IMR-90 (cell line): ENCODE measurements at regions not wholly inside any gene's neighbourhood (a gene's known extent, or its start where the extent isn't known, plus 50 kb on each side); places are given as distances from the start of the nearest gene placed in this dataset.

ENCODE experiments used
- BHLHE40 ChIP-seq: fragments of 150-350 bp; IDR thresholded peaks from 2 replicates; pipeline ENCODE4 v1.6.1; 2016; ENCODE audit warnings: mild to moderate bottlenecking, low read depth, low read length
- CEBPB ChIP-seq: IDR thresholded peaks from 2 replicates; pipeline ENCODE4 v1.6.1; 2012; ENCODE audit warnings: low read depth, low read length, improper control_type of control experiment
- CHD1 ChIP-seq: IDR thresholded peaks from 2 replicates; pipeline ENCODE4 v1.6.1; 2012; ENCODE audit warnings: low read depth, low read length, improper control_type of control experiment
- FOS ChIP-seq: fragments of 150-350 bp; IDR thresholded peaks from 2 replicates; pipeline ENCODE4 v1.6.1; 2016; ENCODE audit warnings: low read depth, low read length
- MAZ ChIP-seq: IDR thresholded peaks from 2 replicates; pipeline ENCODE4 v1.6.1; 2012; ENCODE audit warnings: low read depth, mild to moderate bottlenecking, low read length, improper control_type of control experiment, moderate library complexity, borderline replicate concordance
- MXI1 ChIP-seq: IDR thresholded peaks from 2 replicates; pipeline ENCODE4 v1.6.1; 2012; ENCODE audit warnings: low read depth, mild to moderate bottlenecking, low read length, moderate library complexity, borderline replicate concordance
- POLR2A ChIP-seq: IDR thresholded peaks from 2 replicates; pipeline ENCODE4 v1.6.1; 2012; ENCODE audit warnings: mild to moderate bottlenecking, low read depth, low read length
- RAD21 ChIP-seq: IDR thresholded peaks from 2 replicates; pipeline ENCODE4 v1.6.1; 2012; ENCODE audit warnings: low read length, improper control_type of control experiment
- TF ChIP-seq, protein P1 (sequence below): conservative IDR thresholded peaks from 2 replicates; pipeline ENCODE4 v1.5.1; 2012; ENCODE audit warnings: mild to moderate bottlenecking, low read depth, low read length, improper control_type of control experiment
- TF ChIP-seq, protein P2 (sequence below): fragments of 150-350 bp; IDR thresholded peaks from 2 replicates; pipeline ENCODE4 v1.6.1; 2016; ENCODE audit warnings: low read depth, mild to moderate bottlenecking, low read length, moderate library complexity, borderline replicate concordance
- TF ChIP-seq, protein P3 (sequence below): fragments of 150-350 bp; IDR thresholded peaks from 2 replicates; pipeline ENCODE4 v1.6.1; 2017; ENCODE audit warnings: mild to moderate bottlenecking, antibody characterized with exemption, low read length, low read depth

DNA sequence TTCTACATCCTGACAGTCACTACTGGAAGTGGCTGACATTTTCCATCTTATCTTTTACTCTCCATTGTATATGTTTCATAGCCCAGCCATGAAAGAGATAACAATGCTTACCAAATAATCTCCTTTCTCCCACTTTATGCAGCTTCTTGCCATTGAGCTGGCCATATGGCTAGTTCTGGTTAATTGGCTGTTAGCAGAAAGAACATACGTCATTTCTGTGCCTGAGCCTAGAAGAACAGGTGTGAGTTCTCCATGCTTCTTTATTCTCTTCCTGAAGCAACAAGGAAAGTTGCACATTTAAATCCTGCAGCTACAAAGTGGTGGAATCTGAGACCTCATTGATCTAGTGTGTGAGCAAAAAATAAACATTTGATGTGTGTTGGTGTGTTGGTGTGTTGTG, 82.0 kb upstream of the FSHR start:
- TF ChIP-seq CEBPB (no peak), MXI1 (no peak), MAZ (no peak), POLR2A (no peak), CHD1 (no peak), FOS (no peak), BHLHE40 (no peak), RAD21 (no peak)
- TF ChIP-seq, protein P1, sequence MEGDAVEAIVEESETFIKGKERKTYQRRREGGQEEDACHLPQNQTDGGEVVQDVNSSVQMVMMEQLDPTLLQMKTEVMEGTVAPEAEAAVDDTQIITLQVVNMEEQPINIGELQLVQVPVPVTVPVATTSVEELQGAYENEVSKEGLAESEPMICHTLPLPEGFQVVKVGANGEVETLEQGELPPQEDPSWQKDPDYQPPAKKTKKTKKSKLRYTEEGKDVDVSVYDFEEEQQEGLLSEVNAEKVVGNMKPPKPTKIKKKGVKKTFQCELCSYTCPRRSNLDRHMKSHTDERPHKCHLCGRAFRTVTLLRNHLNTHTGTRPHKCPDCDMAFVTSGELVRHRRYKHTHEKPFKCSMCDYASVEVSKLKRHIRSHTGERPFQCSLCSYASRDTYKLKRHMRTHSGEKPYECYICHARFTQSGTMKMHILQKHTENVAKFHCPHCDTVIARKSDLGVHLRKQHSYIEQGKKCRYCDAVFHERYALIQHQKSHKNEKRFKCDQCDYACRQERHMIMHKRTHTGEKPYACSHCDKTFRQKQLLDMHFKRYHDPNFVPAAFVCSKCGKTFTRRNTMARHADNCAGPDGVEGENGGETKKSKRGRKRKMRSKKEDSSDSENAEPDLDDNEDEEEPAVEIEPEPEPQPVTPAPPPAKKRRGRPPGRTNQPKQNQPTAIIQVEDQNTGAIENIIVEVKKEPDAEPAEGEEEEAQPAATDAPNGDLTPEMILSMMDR = no peak
- TF ChIP-seq, protein P2, sequence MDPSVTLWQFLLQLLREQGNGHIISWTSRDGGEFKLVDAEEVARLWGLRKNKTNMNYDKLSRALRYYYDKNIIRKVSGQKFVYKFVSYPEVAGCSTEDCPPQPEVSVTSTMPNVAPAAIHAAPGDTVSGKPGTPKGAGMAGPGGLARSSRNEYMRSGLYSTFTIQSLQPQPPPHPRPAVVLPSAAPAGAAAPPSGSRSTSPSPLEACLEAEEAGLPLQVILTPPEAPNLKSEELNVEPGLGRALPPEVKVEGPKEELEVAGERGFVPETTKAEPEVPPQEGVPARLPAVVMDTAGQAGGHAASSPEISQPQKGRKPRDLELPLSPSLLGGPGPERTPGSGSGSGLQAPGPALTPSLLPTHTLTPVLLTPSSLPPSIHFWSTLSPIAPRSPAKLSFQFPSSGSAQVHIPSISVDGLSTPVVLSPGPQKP = no peak
- TF ChIP-seq, protein P3, sequence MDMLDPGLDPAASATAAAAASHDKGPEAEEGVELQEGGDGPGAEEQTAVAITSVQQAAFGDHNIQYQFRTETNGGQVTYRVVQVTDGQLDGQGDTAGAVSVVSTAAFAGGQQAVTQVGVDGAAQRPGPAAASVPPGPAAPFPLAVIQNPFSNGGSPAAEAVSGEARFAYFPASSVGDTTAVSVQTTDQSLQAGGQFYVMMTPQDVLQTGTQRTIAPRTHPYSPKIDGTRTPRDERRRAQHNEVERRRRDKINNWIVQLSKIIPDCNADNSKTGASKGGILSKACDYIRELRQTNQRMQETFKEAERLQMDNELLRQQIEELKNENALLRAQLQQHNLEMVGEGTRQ = no peak
